Left lobe of liver (tissue), 2 donors: ENCODE measurements at regions not wholly inside any gene's neighbourhood (a gene's known extent, or its start where the extent isn't known, plus 50 kb on each side); places are given as distances from the start of the nearest gene placed in this dataset.

Source experiments
- ATAC-seq: fragments of 200-7000 bp; cut with Tn5 transposase; one replicate; pipeline ENCODE4 v1.9.1; 2020; ENCODE audit warnings: mild to moderate bottlenecking, moderate library complexity
- DNase-seq: peaks from one replicate; pipeline ENCODE4 v3.0.0-alpha.2; 2020; ENCODE audit warnings: low spot score
- donor health status: DM: no; HTN: no; CAD: no; lungs with moderate emphysema.
- donor health status: DM: no; HTN: yes; CAD: no.

- no peak for ATAC-seq
- DNase-seq = no peak
These were observed 62.4 kb upstream of the CDCA7L start for GRCh38 chr7:22008087-22008486.

GRCh38 chr7:22005151-22005550 lies 59.5 kb upstream of the CDCA7L start:
- DNase-seq (no peak), ATAC-seq (no peak)

GRCh38 chr7:22002726-22003125 lies 57.0 kb upstream of the CDCA7L start:
- no peak for DNase-seq

GRCh38 chr7:22001345-22002004 lies 55.8 kb upstream of the CDCA7L start:
- ATAC-seq = peak; percentile 96
- no peak for DNase-seq

More at GRCh38 chr7:22002726-22003125, 57.0 kb upstream of the CDCA7L start:
- no peak for ATAC-seq

DNA sequence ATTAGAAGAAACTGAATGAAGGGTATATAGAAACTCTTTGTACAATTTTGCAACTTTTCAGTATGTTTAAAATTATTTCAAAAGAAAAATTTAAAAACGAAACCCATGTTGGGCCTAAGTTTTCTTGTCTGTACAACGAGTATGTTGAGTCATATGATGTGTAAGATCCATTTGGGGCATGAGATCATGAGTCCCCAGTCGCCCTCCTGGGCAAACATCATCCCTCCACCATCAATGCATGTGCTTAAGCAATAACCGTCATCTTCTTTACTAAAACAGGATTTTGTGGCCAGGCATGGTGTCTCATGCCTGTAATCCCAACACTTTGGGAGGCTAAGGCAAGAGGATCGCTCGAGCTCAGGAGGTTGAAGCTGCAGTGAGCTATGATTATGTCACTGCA lies 54.2 kb upstream of the CDCA7L start:
- ATAC-seq = no peak
- no peak for DNase-seq

DNA sequence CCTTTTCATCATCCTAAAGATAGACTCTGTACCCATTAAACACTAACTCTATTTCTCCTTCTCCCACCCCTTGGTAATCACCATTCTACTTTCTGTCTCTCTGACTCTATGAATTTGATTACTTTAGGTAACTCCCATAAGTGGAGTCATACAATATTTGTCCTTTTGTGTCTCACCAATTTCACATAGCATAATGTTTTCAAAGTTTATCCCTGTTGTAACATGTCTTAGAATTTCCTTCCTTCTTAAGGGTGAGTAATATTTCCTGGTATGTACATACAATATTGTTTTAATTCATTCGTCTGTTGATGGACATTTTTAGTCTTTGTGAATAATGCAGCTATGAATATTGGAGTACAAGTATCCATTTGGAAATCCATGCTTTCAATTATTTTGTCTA lies 50.9 kb upstream of the CDCA7L start:
- ATAC-seq = no peak

More for the DNA sequence above, 50.9 kb upstream of the CDCA7L start:
- no peak for DNase-seq
